GM19467 (cell line): ENCODE measurements at regions not wholly inside any gene's neighbourhood (a gene's known extent, or its start where the extent isn't known, plus 50 kb on each side); places are given as distances from the start of the nearest gene placed in this dataset.
A peak's percentile ranks its signal among the peaks of the same experiment; 100 is the strongest.

Source experiments
- ATAC-seq: cut with Tn5 transposase; IDR thresholded peaks from one replicate; pipeline ENCODE4 v1.9.1; 2021; ENCODE audit warnings: mild to moderate bottlenecking, moderate library complexity; ENCODE audit not compliant: unreplicated experiment

DNA sequence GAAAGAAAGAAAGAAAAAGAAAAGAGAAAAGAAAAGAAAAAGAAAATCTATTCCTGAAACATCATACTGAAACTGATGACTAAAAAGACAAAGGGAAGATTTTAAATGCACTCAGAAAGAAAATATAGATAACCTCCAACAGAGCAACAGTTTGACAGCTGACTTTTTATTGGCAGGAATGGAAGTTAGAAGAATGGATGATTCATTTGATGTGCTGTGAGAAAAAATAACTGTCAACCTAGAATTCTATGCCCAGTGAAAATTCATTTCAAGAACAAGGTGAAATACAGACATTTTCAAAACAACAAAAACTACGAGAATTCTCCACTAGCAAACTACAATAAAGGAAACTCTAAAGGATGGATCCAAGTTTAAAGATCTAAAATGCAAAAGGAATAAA lies 50.5 kb upstream of the HSPA12A start:
- no peak for ATAC-seq

DNA sequence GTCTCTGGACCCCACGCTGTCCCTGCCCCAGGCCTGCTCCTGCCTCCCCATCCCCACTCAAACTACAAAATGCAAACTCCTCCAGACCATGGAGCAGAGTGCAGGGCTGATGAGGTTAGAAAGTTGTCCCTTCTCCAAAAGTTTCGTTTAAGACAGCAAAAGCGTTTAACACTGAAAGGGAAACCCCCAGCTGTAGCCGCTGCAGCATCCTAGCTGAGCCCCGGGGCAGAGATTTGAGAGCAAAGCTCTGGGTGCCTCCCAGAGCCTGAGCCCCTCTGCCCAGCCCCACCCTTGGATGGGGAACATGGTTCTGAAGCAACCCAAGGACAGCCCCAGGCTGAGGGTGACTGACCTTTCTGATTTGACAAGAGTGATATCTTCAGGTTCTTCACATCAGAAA lies 52.8 kb upstream of the ENO4 start:
- ATAC-seq, result no peak

DNA sequence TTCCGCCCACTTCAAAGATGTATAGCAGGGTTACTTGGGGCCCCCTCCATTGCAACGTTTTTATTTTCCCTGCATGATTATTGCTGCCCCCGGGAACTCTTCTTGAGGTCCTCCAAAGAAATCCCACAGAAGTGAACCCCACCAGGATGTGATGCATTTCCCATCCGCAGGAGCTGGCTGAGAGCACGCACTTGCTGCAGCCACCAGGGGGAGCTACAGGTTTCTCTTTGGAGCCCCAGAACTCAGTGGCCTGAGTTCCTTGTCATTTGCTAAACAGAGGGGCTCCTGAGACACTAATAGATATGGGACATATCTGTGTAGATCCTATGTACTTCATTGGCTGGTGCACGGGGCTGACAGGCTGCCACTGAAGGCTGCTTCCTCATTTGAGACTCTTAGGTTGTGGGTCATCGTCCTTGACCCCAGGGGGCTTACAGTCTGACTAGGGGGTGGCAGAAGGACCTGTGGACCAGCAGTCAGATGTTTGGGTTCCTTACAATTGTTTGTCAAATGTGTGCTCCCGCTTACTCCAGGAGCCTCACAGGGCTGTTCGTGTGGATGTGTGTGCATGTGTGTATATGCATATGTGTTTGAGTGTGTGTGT lies 52.3 kb upstream of the ENO4 start:
- ATAC-seq, result peak; percentile 89

DNA sequence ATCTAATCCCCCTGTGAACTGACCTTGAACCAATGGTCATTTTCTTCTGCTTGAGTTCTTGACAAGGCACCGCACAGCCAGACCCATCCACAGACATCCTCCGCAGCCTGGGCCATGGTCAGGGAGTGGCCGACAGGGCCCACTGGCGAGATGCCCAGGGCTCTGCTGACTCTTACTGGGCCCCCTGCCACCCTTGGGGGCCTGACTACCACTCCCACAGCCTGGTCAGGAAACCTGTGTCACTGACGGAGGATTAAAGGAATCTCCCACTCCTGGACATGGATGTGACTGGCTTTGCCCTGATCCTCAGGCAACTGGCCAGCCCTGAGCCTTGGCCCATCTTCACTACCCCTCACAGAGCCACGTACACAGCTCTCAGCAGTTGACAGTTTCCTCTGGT lies 50.4 kb upstream of the ENO4 start:
- ATAC-seq, result no peak
